ENCODE measurements at regions not wholly inside any gene's neighbourhood (a gene's known extent, or its start where the extent isn't known, plus 50 kb on each side); places are given as distances from the start of the nearest gene placed in this dataset.
"Not testable (repeated sequence)": the region's sequence is repeated elsewhere in the genome, so short reads cannot be mapped to it uniquely, and the experiment has no call there.

DNA sequence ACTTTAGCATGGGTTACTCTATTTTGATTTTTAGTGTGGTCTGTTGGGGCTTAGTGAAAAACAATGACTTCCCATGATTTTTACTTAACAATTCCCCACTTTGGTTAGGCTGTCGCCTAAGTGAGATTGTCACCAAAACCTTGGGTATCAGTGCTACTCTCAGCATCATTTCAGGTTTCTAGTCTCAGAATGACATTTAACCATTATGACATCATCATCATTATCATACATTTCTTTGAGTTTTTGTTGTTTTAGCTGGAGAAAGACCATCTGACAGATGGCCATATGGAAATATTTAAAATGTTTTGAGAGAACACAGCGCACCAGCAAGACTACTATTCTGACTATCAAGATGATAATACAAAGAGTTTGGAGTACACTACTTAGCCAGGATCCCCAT is 551.0 kb upstream of the PTPRD start:
- H3K9ac ChIP-seq = no peak overlapping the region
- no peaks in the 10 kb centered on the region for H3K79me2 ChIP-seq (ENCODE audit: insufficient read depth)
- WGBS, 2 experiments (ENCODE audit: low coverage in 1 of 2, low lambda C conversion rate in 2 of 2, missing lambda C conversion rate in 2 of 2) = 17 to 19% methylated on average over 2 of the region's 2 CpGs
- H4K20me1 ChIP-seq (ENCODE audit: insufficient read depth) = no peaks in the 10 kb centered on the region
- H3F3A ChIP-seq (ENCODE audit: insufficient read depth) = no peaks in the 10 kb centered on the region
- H3K9me2 ChIP-seq (ENCODE audit: insufficient read depth) = no peaks in the 10 kb centered on the region
- no peaks in the 10 kb centered on the region for H3K36me3 ChIP-seq (ENCODE audit: low read depth)
- no peak overlapping the region for H2AFZ ChIP-seq
- no peaks in the 10 kb centered on the region for H3K27me3 ChIP-seq (replicated peaks; ENCODE audit: insufficient read depth)
- H3K27ac ChIP-seq = no peak overlapping the region
- H3K9me3 ChIP-seq (ENCODE audit: low read depth) = no peaks in the 10 kb centered on the region
- in situ Hi-C loops (cut with MboI) = no loop called here
- no peak for DNase-seq
- TF ChIP-seq EZH2 (IDR thresholded peaks at IDR 0.05; ENCODE audit: insufficient read depth, poor library complexity, severe bottlenecking) = no peak
- no peak for TF ChIP-seq EZH2phosphoT487 (IDR thresholded peaks at IDR 0.05; ENCODE audit: insufficient read depth, low read depth)
- no peak overlapping the region for H3K4me2 ChIP-seq (ENCODE audit: unreplicated experiment)
- no peak overlapping the region for H3K4me3 ChIP-seq
- no peaks in the 10 kb centered on the region for H3K4me1 ChIP-seq (ENCODE audit: insufficient read depth)

DNA sequence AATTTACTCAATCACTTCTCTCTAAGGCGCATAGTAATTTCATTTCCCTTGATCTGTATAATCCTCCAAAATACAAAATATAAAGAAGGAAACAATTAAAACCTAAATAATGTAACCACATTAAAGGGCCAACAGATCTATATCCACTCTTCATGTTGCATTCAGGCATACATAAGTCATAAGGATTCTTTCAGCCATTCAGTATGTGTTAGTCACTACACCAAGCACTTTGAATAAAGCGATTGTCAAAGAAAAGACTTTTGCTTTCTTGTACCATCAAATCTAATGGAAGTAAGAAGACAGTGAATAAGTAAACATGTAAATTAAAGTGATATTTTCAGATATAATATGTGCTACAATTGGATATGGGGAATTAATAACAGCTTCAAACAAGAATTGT is 569.2 kb upstream of the PTPRD start:
- H3K4me1 ChIP-seq (ENCODE audit: insufficient read depth) = no peaks in the 10 kb centered on the region
- no peaks in the 10 kb centered on the region for H3K9me2 ChIP-seq (ENCODE audit: insufficient read depth)
- no peak for DNase-seq
- no peaks in the 10 kb centered on the region for H3K36me3 ChIP-seq (ENCODE audit: low read depth)
- H3K4me2 ChIP-seq (ENCODE audit: unreplicated experiment) = no peak overlapping the region
- no peaks in the 10 kb centered on the region for H3K79me2 ChIP-seq (ENCODE audit: insufficient read depth)
- H3K9me3 ChIP-seq (ENCODE audit: low read depth) = peaks cover 2% of the 10 kb centered on the region
- no peak overlapping the region for H3K4me3 ChIP-seq
- H3K27me3 ChIP-seq (replicated peaks; ENCODE audit: insufficient read depth) = no peaks in the 10 kb centered on the region
- 14 to 15% methylated on average over 2 of the region's 2 CpGs for WGBS, 2 experiments (ENCODE audit: low coverage in 1 of 2, low lambda C conversion rate in 2 of 2, missing lambda C conversion rate in 2 of 2)
- no peak overlapping the region for H3K9ac ChIP-seq
- no peaks in the 10 kb centered on the region for H4K20me1 ChIP-seq (ENCODE audit: insufficient read depth)
- in situ Hi-C loops (cut with MboI) = no loop called here
- H2AFZ ChIP-seq = no peak overlapping the region
- no peaks in the 10 kb centered on the region for H3F3A ChIP-seq (ENCODE audit: insufficient read depth)
- TF ChIP-seq EZH2phosphoT487 (IDR thresholded peaks at IDR 0.05; ENCODE audit: insufficient read depth, low read depth) (no peak), EZH2 (IDR thresholded peaks at IDR 0.05; ENCODE audit: insufficient read depth, poor library complexity, severe bottlenecking) (no peak)
- no peak overlapping the region for H3K27ac ChIP-seq

DNA sequence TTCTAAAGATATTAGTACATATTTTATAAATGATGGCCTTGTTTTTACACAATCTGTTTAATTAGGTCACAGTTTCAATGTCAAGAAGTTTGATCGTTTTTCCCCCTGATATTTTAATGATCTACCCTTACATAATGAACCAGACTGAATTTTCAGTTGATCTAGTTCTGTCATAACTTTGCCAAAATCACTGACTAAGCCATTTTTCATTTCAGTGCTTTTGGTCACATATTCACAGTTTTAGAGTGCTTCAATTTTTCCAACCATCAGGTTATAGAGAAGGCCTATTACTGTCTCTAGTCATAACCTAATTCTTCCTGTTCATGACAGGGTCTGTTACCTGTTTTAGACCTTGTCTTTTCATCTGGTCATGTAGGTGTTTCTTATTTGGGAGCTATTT is 577.9 kb upstream of the PTPRD start:
- H3K27ac ChIP-seq = no peak overlapping the region
- H3F3A ChIP-seq (ENCODE audit: insufficient read depth) = no peaks in the 10 kb centered on the region
- no peaks in the 10 kb centered on the region for H3K9me2 ChIP-seq (ENCODE audit: insufficient read depth)
- no peaks in the 10 kb centered on the region for H4K20me1 ChIP-seq (ENCODE audit: insufficient read depth)
- no peaks in the 10 kb centered on the region for H3K9me3 ChIP-seq (ENCODE audit: low read depth)
- no peak overlapping the region for H3K4me2 ChIP-seq (ENCODE audit: unreplicated experiment)
- no peaks in the 10 kb centered on the region for H3K79me2 ChIP-seq (ENCODE audit: insufficient read depth)
- 0% methylated on average over 1 of the region's 1 CpG for WGBS, 2 experiments (ENCODE audit: low coverage in 1 of 2, low lambda C conversion rate in 2 of 2, missing lambda C conversion rate in 2 of 2)
- no peak overlapping the region for H2AFZ ChIP-seq
- DNase-seq = no peak
- no peak overlapping the region for H3K9ac ChIP-seq
- H3K36me3 ChIP-seq (ENCODE audit: low read depth) = no peaks in the 10 kb centered on the region
- TF ChIP-seq EZH2 (IDR thresholded peaks at IDR 0.05; ENCODE audit: insufficient read depth, poor library complexity, severe bottlenecking) = no peak
- TF ChIP-seq EZH2phosphoT487 (IDR thresholded peaks at IDR 0.05; ENCODE audit: insufficient read depth, low read depth) = no peak
- no peak overlapping the region for H3K4me3 ChIP-seq
- H3K4me1 ChIP-seq (ENCODE audit: insufficient read depth) = no peaks in the 10 kb centered on the region
- no peaks in the 10 kb centered on the region for H3K27me3 ChIP-seq (replicated peaks; ENCODE audit: insufficient read depth)
- in situ Hi-C loops (cut with MboI) = no loop called here

DNA sequence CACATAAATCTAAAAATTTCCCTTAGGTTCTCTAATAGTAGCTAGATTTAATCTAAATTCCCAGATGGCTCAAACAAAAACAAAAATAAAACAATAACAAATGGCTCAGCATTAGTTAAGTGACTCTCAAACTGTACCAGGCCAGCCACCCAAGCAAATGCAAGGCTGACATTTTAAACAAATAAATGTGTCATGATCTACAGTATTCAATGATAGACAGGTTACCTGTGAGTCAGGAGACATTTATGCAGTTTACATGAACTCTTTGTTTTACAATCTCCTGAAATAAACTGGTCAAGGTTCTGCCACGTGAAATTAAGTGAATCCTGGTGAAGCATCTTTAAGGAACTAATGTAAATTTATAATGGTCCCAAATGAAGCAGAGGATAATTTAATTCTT is 580.2 kb upstream of the PTPRD start:
- no peak overlapping the region for H2AFZ ChIP-seq
- in situ Hi-C loops (cut with MboI) = no loop called here
- H3K9me3 ChIP-seq (ENCODE audit: low read depth) = no peaks in the 10 kb centered on the region
- no peaks in the 10 kb centered on the region for H3K36me3 ChIP-seq (ENCODE audit: low read depth)
- H3K27ac ChIP-seq = no peak overlapping the region
- H3F3A ChIP-seq (ENCODE audit: insufficient read depth) = no peaks in the 10 kb centered on the region
- 0% methylated on average over 1 of the region's 1 CpG for WGBS, 2 experiments (ENCODE audit: low coverage in 1 of 2, low lambda C conversion rate in 2 of 2, missing lambda C conversion rate in 2 of 2)
- no peak for DNase-seq
- H4K20me1 ChIP-seq (ENCODE audit: insufficient read depth) = no peaks in the 10 kb centered on the region
- no peaks in the 10 kb centered on the region for H3K9me2 ChIP-seq (ENCODE audit: insufficient read depth)
- no peaks in the 10 kb centered on the region for H3K79me2 ChIP-seq (ENCODE audit: insufficient read depth)
- H3K4me2 ChIP-seq (ENCODE audit: unreplicated experiment) = no peak overlapping the region
- no peak for TF ChIP-seq EZH2 (IDR thresholded peaks at IDR 0.05; ENCODE audit: insufficient read depth, poor library complexity, severe bottlenecking)
- no peak for TF ChIP-seq EZH2phosphoT487 (IDR thresholded peaks at IDR 0.05; ENCODE audit: insufficient read depth, low read depth)
- no peak overlapping the region for H3K9ac ChIP-seq
- H3K4me3 ChIP-seq = no peak overlapping the region
- H3K27me3 ChIP-seq (replicated peaks; ENCODE audit: insufficient read depth) = no peaks in the 10 kb centered on the region
- no peaks in the 10 kb centered on the region for H3K4me1 ChIP-seq (ENCODE audit: insufficient read depth)

DNA sequence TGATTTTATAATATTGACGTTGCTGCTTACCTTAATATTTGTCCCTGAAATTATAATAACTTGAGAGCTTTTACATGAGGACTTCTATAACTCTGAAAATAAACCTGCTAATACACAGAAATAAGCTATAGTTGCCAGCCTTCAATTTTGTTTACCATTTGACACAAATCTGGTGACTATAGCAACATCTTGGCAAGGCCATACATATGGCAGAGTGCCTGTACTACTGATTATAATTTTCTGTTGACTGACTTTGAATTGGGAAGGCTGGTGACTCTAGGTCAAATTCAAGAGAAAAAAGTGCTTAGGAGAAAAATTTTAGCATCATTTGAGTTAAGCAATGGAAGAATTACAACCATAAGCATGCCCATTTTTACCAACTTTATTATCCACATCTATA is 581.4 kb upstream of the PTPRD start:
- 16 to 18% methylated on average over 1 of the region's 1 CpG for WGBS, 2 experiments (ENCODE audit: low coverage in 1 of 2, low lambda C conversion rate in 2 of 2, missing lambda C conversion rate in 2 of 2)
- Histone ChIP-seq H3K27me3 (replicated peaks; ENCODE audit: insufficient read depth) (no peaks in the 10 kb centered on the region), H3K4me2 (ENCODE audit: unreplicated experiment) (no peak overlapping the region), H3K9me2 (ENCODE audit: insufficient read depth) (no peaks in the 10 kb centered on the region), H4K20me1 (ENCODE audit: insufficient read depth) (no peaks in the 10 kb centered on the region), H3K4me3 (no peak overlapping the region), H3K9ac (no peak overlapping the region), H3K4me1 (ENCODE audit: insufficient read depth) (no peaks in the 10 kb centered on the region), H3K79me2 (ENCODE audit: insufficient read depth) (no peaks in the 10 kb centered on the region), H3K9me3 (ENCODE audit: low read depth) (no peaks in the 10 kb centered on the region), H3K36me3 (ENCODE audit: low read depth) (no peaks in the 10 kb centered on the region), H2AFZ (no peak overlapping the region), H3F3A (ENCODE audit: insufficient read depth) (no peaks in the 10 kb centered on the region), H3K27ac (no peak overlapping the region)
- TF ChIP-seq EZH2 (IDR thresholded peaks at IDR 0.05; ENCODE audit: insufficient read depth, poor library complexity, severe bottlenecking) = no peak
- TF ChIP-seq EZH2phosphoT487 (IDR thresholded peaks at IDR 0.05; ENCODE audit: insufficient read depth, low read depth) = no peak
- in situ Hi-C loops (cut with MboI) = no loop called here
- DNase-seq = no peak

DNA sequence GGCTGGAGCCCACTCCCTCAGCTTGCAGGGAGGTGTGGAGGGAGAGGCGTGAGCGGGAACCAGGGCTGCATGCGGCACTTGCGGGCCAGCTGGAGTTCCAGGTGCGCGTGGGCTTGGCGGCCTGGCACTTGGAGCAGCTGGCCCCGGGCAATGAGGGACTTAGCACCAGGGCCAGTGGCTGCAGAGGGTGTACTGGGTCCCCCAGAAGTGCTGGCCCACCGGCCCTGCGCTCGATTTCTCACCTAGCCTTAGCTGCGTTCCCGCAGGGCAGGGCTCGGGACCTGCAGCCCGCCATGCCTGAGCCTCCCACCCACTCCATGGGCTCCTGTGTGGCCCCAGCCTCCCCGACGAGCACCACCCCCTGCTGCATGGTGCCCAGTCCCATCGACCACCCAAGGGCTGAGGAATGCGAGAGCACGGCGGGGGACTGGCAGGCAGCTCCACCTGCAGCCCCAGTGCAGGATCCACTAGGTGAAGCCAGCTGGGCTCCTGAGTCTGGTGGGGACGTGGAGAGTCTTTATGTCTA is 584.1 kb upstream of the PTPRD start:
- H3K9ac ChIP-seq; H4K20me1 ChIP-seq (ENCODE audit: insufficient read depth); in situ Hi-C loops (cut with MboI); H3K4me2 ChIP-seq (ENCODE audit: unreplicated experiment); H3F3A ChIP-seq (ENCODE audit: insufficient read depth); H3K9me3 ChIP-seq (ENCODE audit: low read depth); H3K36me3 ChIP-seq (ENCODE audit: low read depth); H3K4me3 ChIP-seq; H3K9me2 ChIP-seq (ENCODE audit: insufficient read depth); H3K4me1 ChIP-seq (ENCODE audit: insufficient read depth); H2AFZ ChIP-seq; H3K27ac ChIP-seq; H3K27me3 ChIP-seq (replicated peaks; ENCODE audit: insufficient read depth); H3K79me2 ChIP-seq (ENCODE audit: insufficient read depth); DNase-seq: not testable (repeated sequence)
- WGBS, 2 experiments (ENCODE audit: low coverage in 1 of 2, low lambda C conversion rate in 2 of 2, missing lambda C conversion rate in 2 of 2) = 59 to 62% methylated on average over 20 to 22 of the region's 22 CpGs

Data from GM23248 (cell line).